Left lung (tissue), 4 donors: ENCODE measurements at regions not wholly inside any gene's neighbourhood (a gene's known extent, or its start where the extent isn't known, plus 50 kb on each side); places are given as distances from the start of the nearest gene placed in this dataset.

ENCODE experiments used
- ATAC-seq: fragments of 200-7000 bp; cut with Tn5 transposase; one replicate; pipeline ENCODE4 v1.9.1; 2020; ENCODE audit warnings: moderate library complexity
- DNase-seq, 4 donors: peaks; one replicate each; pipeline ENCODE4 v3.0.0-alpha.2; 2013 to 2020
- H3K27ac ChIP-seq, 2 donors: fragments of 200-600 bp; sonication (generic) in 1 of 2; one replicate each; pipeline versions ENCODE4 v1.5.0 to v1.8.0; 2020 to 2021
- H3K27me3 ChIP-seq, 2 donors: fragments of 200-600 bp; sonication (generic) in 1 of 2; one replicate each; pipeline versions ENCODE4 v1.5.0 to v1.8.0; 2020 to 2021
- H3K36me3 ChIP-seq, 2 donors: fragments of 200-600 bp; sonication (generic) in 1 of 2; one replicate each; pipeline versions ENCODE4 v1.5.0 to v1.8.0; 2020 to 2021
- H3K4me1 ChIP-seq, 2 donors: fragments of 200-600 bp; one replicate each; pipeline ENCODE4 v1.8.0; 2021
- H3K4me3 ChIP-seq, 2 donors: fragments of 200-600 bp; sonication (generic) in 1 of 2; one replicate each; pipeline versions ENCODE4 v1.5.0 to v1.8.0; 2020 to 2021; ENCODE audit warnings: mild to moderate bottlenecking in 1 of 2
- H3K9me3 ChIP-seq, 2 donors: fragments of 200-600 bp; sonication (generic) in 1 of 2; one replicate each; pipeline versions ENCODE4 v1.5.0 to v1.8.0; 2020 to 2021
- CTCF ChIP-seq, 2 donors: fragments of 200-600 bp; sonication (generic) in 1 of 2; IDR thresholded peaks; one replicate each; pipeline versions ENCODE4 v1.5.0 to v1.8.0; 2021; ENCODE audit warnings: antibody characterized with exemption in 2 of 2
- intact Hi-C, 2 donors: fragments of 100-400 bp; cut with DNase I; formaldehyde crosslinking; loops; one replicate each; pipeline versions ENCODE4 v1.11.2 to v1.14.2; 2022
- donor health status: DM: no; HTN: yes; CAD: no.
- donor health status: DM: no; HTN: no; CAD: no.

- Histone ChIP-seq H3K27me3 (no peaks in the 10 kb centered on the region), H3K4me1 (no peaks in the 10 kb centered on the region), H3K27ac (no peak overlapping the region), H3K4me3 (no peak overlapping the region), H3K36me3 (no peaks in the 10 kb centered on the region), H3K9me3 (no peaks in the 10 kb centered on the region)
- no peak for DNase-seq
- no peak for ATAC-seq
- intact Hi-C loops, result no loop called here
- TF ChIP-seq CTCF (IDR thresholded peaks at IDR 0.05), result no peak
Measured at GRCh38 chr7:139180700-139181311, 50.2 kb upstream of the UBN2 start.
